DND-41 (cell line): ENCODE measurements at regions not wholly inside any gene's neighbourhood (a gene's known extent, or its start where the extent isn't known, plus 50 kb on each side); places are given as distances from the start of the nearest gene placed in this dataset.

ENCODE experiments used
- CTCF ChIP-seq: IDR thresholded peaks from 2 replicates; pipeline ENCODE4 v1.5.1; 2012; ENCODE audit warnings: borderline replicate concordance, low read length, moderate library complexity, mild to moderate bottlenecking; ENCODE audit not compliant: poor library complexity, severe bottlenecking; ENCODE audit errors: extremely low read depth
- EZH2 ChIP-seq: IDR thresholded peaks from 3 replicates; pipeline ENCODE4 v1.6.1; 2012; ENCODE audit warnings: borderline replicate concordance, low read depth, mild to moderate bottlenecking, moderate library complexity, low read length, inconsistent platforms; ENCODE audit not compliant: severe bottlenecking

GRCh38 chr13:33471204-33471603 is 185.6 kb upstream of the STARD13 start:
- TF ChIP-seq CTCF (no peak), EZH2 (no peak)
